AG10803 (cell line): ENCODE measurements at regions not wholly inside any gene's neighbourhood (a gene's known extent, or its start where the extent isn't known, plus 50 kb on each side); places are given as distances from the start of the nearest gene placed in this dataset.

Experiments used
- DNase-seq: peaks from one replicate; pipeline ENCODE4 v3.0.0; 2010; ENCODE audit warnings: low read depth
- H3K4me3 ChIP-seq: 2 replicates; pipeline ENCODE4 v1.5.1; 2011; ENCODE audit warnings: mild to moderate bottlenecking, low read length, control low read depth
- TF ChIP-seq, protein P1 (sequence below): conservative IDR thresholded peaks from 2 replicates; pipeline ENCODE4 v1.5.1; 2011; ENCODE audit warnings: mild to moderate bottlenecking, low read length, control low read depth, inconsistent platforms

DNA sequence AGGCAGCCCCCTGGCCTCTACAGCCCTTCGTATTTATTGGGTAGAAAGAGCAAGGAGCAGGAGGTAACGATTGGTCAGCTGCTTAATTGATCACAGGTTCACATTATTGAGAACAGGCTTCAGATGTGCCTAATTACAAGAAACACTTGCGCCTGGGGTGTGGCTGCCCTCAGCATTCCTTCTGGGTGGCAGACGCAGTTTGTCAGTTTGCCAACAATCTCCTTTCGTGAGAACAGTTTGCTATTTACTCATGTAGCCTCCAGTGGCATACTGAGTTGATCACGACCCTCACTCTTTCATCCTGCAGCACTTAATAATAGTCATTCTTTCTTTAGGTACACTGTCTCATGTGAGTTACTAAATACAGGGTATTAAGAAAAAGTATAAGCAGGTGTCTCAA is 985.6 kb downstream of the SLITRK5 start:
- no peak for DNase-seq
- H3K4me3 ChIP-seq: no peak overlapping the region
- TF ChIP-seq, protein P1, sequence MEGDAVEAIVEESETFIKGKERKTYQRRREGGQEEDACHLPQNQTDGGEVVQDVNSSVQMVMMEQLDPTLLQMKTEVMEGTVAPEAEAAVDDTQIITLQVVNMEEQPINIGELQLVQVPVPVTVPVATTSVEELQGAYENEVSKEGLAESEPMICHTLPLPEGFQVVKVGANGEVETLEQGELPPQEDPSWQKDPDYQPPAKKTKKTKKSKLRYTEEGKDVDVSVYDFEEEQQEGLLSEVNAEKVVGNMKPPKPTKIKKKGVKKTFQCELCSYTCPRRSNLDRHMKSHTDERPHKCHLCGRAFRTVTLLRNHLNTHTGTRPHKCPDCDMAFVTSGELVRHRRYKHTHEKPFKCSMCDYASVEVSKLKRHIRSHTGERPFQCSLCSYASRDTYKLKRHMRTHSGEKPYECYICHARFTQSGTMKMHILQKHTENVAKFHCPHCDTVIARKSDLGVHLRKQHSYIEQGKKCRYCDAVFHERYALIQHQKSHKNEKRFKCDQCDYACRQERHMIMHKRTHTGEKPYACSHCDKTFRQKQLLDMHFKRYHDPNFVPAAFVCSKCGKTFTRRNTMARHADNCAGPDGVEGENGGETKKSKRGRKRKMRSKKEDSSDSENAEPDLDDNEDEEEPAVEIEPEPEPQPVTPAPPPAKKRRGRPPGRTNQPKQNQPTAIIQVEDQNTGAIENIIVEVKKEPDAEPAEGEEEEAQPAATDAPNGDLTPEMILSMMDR: no peak

DNA sequence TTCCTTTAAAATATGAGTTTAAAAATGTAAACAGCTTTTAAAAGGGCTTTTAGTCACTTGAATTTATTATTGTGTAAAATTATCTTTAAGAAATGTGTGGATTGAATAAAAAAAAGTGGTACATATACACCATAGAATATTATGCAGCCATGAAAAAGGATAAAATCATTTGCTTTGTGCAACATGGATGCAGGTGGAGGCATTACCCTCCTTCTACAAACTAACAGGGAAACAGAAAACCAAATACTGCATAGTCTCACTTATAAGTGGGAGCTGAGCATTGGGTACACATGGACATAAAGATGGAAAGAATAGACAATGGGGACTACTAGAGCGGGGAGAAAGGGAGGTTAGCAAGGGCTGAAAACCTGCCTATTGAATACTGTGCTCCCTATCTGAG is 999.3 kb downstream of the SLITRK5 start:
- no peak overlapping the region for H3K4me3 ChIP-seq
- DNase-seq: no peak
- TF ChIP-seq, protein P1: no peak

DNA sequence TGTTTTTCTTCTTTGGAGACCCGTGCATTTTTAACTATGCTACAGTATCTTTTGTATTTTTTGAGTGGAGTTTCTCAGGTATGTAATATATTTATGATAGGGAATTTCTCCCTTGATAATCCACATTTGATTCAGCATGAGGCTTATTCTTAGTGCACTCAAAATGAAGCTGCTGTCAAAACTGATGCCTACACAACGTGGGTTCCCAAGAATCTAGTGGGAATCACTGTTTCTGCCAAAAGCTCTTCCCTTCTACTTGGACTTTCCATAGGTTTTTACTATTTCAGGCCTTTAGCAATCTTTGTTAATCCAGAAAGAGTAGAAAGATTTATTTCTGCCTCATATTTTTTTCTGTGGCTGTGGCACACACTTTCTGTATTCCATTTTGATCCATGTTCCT is 1003.7 kb downstream of the SLITRK5 start:
- TF ChIP-seq, protein P1: no peak
- H3K4me3 ChIP-seq: no peak overlapping the region
- no peak for DNase-seq

DNA sequence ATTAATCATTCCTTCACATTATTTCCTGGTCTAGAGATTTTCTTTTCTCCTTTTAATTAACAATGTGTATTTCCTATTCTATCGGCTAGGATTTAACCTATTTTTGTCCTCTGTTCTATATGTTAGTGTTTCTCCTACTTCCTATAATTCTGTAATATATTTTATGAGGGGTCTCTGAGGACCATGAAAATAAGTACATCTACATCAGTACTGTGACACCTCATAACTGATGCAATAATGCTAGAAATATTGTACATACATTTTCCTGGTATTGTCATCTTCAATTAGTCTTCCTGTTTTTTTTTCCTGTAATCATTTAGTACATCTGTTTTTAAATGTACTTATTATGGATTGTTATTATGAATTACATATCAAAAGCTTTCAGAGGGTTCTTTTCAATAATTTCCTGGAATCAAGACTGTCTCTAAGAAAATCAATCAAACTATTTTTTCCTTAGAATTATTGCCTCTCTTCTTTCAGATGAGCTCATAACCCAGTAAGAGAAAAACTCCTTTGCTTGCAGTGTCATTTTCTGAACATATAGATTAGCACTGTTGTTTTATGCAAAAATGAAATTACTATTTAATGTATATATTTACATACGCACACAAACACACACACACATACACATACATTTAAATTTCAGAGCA is 1004.3 kb downstream of the SLITRK5 start:
- TF ChIP-seq, protein P1: no peak
- H3K4me3 ChIP-seq: no peak overlapping the region
- DNase-seq: no peak

DNA sequence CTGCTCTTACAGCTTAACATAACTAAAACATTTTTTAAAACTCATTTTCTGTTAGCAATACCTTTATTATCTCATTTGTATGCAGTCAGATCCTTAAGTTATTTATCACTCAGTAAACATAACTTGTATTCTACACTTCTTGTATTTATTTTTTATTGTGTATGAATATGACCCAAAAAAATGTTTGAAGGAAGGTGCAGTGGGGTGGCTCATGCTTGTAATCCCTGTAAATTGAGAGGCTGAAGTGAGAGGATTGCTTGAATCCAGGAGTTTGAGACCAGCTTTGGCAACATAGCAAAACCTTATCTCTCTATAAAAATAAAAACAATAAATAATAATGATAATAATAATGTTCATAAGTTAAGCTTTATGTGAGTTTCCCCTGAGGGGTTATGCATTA is 1004.8 kb downstream of the SLITRK5 start:
- TF ChIP-seq, protein P1: no peak
- no peak for DNase-seq
- H3K4me3 ChIP-seq: no peak overlapping the region

DNA sequence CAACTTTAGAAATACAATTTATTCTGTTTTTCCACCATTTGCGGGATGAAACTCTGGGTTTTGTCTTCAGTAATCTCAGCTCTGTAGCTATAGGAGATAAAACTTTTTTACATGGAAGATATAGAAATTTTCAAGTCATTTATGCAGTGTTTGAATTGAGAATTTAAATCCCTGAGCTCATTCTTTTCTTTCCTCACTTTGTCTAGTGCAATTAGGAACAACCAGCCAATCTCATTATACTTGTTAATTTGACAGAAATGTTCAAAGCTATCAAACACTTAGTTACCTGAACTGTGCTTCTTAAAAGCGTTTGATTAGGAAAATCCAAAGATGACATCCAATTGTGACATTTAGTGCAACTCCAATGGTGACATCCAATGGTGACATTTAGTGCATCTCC is 1014.3 kb downstream of the SLITRK5 start:
- DNase-seq: no peak
- TF ChIP-seq, protein P1: no peak
- no peak overlapping the region for H3K4me3 ChIP-seq

DNA sequence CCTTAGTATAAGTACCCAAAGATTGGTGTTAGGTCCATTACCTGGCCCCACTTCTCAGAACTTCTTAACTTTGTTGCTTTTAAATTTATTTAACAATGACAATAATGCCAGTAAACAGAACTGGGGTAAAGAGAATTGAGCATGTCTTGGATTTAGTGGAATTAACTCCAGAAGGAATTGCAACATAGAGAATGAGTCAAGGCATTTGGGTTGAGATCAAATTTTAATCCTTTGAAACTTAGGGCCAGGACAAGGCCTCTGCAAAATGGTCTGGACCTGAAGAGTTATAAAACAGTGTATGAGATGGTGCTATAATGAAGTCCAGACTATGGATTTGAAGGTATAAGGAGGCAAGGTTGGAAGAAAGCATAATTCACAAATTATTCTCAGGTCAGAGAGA is 1030.4 kb downstream of the SLITRK5 start:
- DNase-seq: no peak
- no peak overlapping the region for H3K4me3 ChIP-seq

More for the DNA sequence above, 1030.4 kb downstream of the SLITRK5 start:
- TF ChIP-seq, protein P1: no peak
